HepG2 (cell line): ENCODE measurements at regions not wholly inside any gene's neighbourhood (a gene's known extent, or its start where the extent isn't known, plus 50 kb on each side); places are given as distances from the start of the nearest gene placed in this dataset.
A peak's percentile ranks its signal among the peaks of the same experiment; 100 is the strongest.

Experiments
- ESRRA ChIP-seq: sonication (generic); formaldehyde crosslinking; IDR thresholded peaks from 2 replicates; pipeline ENCODE4 v1.5.1; 2020; ENCODE audit warnings: mild to moderate bottlenecking, low read depth, missing genetic modification reagents
- GFI1 ChIP-seq: sonication (generic); formaldehyde crosslinking; IDR thresholded peaks from 2 replicates; pipeline ENCODE4 v1.5.0; 2020; ENCODE audit warnings: missing genetic modification reagents, mild to moderate bottlenecking, borderline replicate concordance
- KIAA2018 ChIP-seq: sonication (generic); formaldehyde crosslinking; IDR thresholded peaks from 2 replicates; pipeline ENCODE4 v1.5.0; 2020; ENCODE audit warnings: mild to moderate bottlenecking, missing genetic modification reagents, borderline replicate concordance
- MTF1 ChIP-seq: sonication (generic); formaldehyde crosslinking; IDR thresholded peaks from 2 replicates; pipeline ENCODE4 v1.5.0; 2020; ENCODE audit warnings: missing genetic modification reagents
- NFYB ChIP-seq: sonication (generic); formaldehyde crosslinking; IDR thresholded peaks from 2 replicates; pipeline ENCODE4 v1.4.0; 2020; ENCODE audit warnings: missing genetic modification reagents
- SUZ12 ChIP-seq: fragments of 150-350 bp; IDR thresholded peaks from 2 replicates; pipeline ENCODE4 v1.6.1; 2014; ENCODE audit warnings: low read depth, low read length
- ZBTB21 ChIP-seq: sonication (generic); formaldehyde crosslinking; IDR thresholded peaks from 2 replicates; pipeline ENCODE4 v1.4.0; 2020; ENCODE audit warnings: missing genetic modification reagents
- ZFP36L2 ChIP-seq: sonication (generic); formaldehyde crosslinking; IDR thresholded peaks from 2 replicates; pipeline ENCODE4 v1.4.0; 2020; ENCODE audit warnings: missing genetic modification reagents
- ZNF260 ChIP-seq: sonication (generic); formaldehyde crosslinking; IDR thresholded peaks from 2 replicates; pipeline ENCODE4 v1.4.0; 2020; ENCODE audit warnings: missing genetic modification reagents, low read depth, mild to moderate bottlenecking, borderline replicate concordance
- ZNF44 ChIP-seq: sonication (generic); formaldehyde crosslinking; IDR thresholded peaks from 2 replicates; pipeline ENCODE4 v1.5.1; 2020; ENCODE audit warnings: mild to moderate bottlenecking, missing genetic modification reagents
- ZNF441 ChIP-seq: sonication (generic); formaldehyde crosslinking; IDR thresholded peaks from 2 replicates; pipeline ENCODE4 v1.7.0; 2021; ENCODE audit warnings: missing genetic modification reagents, borderline replicate concordance
- ZNF589 ChIP-seq: sonication (generic); formaldehyde crosslinking; conservative IDR thresholded peaks from 2 replicates; pipeline ENCODE4 v1.8.0; 2022; ENCODE audit warnings: mild to moderate bottlenecking, moderate library complexity, missing genetic modification reagents
- ZNF670 ChIP-seq: sonication (generic); formaldehyde crosslinking; IDR thresholded peaks from 2 replicates; pipeline ENCODE4 v1.8.0; 2022; ENCODE audit warnings: mild to moderate bottlenecking, missing genetic modification reagents, borderline replicate concordance
- ZNF749 ChIP-seq: sonication (generic); formaldehyde crosslinking; IDR thresholded peaks from 2 replicates; pipeline ENCODE4 v1.8.0; 2022; ENCODE audit warnings: mild to moderate bottlenecking, missing genetic modification reagents, moderate library complexity, borderline replicate concordance
- ZNF788 ChIP-seq: sonication (generic); formaldehyde crosslinking; IDR thresholded peaks from 2 replicates; pipeline ENCODE4 v1.5.0; 2020; ENCODE audit warnings: mild to moderate bottlenecking, missing genetic modification reagents, borderline replicate concordance
- ZNF800 ChIP-seq: sonication (generic); formaldehyde crosslinking; IDR thresholded peaks from 2 replicates; pipeline ENCODE4 v1.4.0; 2020; ENCODE audit warnings: missing genetic modification reagents
- TF ChIP-seq, protein P1 (sequence below): IDR thresholded peaks from 2 replicates; pipeline ENCODE4 v1.6.1; 2012; ENCODE audit warnings: low read depth, low read length, improper control_type of control experiment
- TF ChIP-seq, protein P2 (sequence below): sonication (generic); formaldehyde crosslinking; IDR thresholded peaks from 2 replicates; pipeline ENCODE4 v1.5.1; 2020; ENCODE audit warnings: missing genetic modification reagents, mild to moderate bottlenecking, borderline replicate concordance

DNA sequence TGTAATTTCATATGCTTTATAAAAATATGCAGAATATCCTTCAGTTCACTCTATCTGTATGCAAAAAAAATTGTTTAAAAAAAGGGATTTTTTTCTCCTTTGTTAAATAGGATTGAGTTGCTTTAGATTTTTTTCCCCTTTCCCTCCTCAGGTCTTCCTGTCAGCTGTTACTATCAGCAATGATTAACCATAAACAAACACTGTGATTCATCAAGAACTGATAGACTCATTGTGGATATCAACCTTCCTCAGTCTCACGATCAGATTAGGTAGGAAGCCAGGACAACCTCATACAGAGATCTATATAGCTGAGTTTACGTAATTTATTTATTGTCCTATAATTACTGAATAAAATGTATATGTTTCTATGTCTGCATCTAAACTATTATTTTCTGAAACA, 2136.2 kb upstream of the CELF4 start (continued):
- TF ChIP-seq ZFP36L2 (CRISPR knock-in tag) (no peak), ESRRA (CRISPR knock-in tag) (no peak), MTF1 (no peak), ZNF441 (CRISPR knock-in tag) (no peak), ZBTB21 (CRISPR knock-in tag) (no peak), ZNF670 (CRISPR knock-in tag) (no peak), ZNF788 (CRISPR knock-in tag) (no peak), KIAA2018 (CRISPR knock-in tag) (no peak), SUZ12 (no peak), ZNF800 (CRISPR knock-in tag) (no peak), NFYB (CRISPR knock-in tag) (no peak), ZNF589 (CRISPR knock-in tag) (no peak), GFI1 (CRISPR knock-in tag) (peak; percentile 66), ZNF44 (CRISPR knock-in tag) (no peak), ZNF749 (CRISPR knock-in tag) (no peak), ZNF260 (CRISPR knock-in tag) (no peak)
- TF ChIP-seq, protein P1, sequence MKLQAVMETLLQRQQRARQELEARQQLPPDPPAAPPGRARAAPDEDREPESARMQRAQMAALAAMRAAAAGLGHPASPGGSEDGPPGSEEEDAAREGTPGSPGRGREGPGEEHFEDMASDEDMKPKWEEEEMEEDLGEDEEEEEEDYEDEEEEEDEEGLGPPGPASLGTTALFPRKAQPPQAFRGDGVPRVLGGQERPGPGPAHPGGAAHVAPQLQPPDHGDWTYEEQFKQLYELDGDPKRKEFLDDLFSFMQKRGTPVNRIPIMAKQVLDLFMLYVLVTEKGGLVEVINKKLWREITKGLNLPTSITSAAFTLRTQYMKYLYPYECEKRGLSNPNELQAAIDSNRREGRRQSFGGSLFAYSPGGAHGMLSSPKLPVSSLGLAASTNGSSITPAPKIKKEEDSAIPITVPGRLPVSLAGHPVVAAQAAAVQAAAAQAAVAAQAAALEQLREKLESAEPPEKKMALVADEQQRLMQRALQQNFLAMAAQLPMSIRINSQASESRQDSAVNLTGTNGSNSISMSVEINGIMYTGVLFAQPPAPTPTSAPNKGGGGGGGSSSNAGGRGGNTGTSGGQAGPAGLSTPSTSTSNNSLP: peak; percentile 98
- TF ChIP-seq, protein P2, sequence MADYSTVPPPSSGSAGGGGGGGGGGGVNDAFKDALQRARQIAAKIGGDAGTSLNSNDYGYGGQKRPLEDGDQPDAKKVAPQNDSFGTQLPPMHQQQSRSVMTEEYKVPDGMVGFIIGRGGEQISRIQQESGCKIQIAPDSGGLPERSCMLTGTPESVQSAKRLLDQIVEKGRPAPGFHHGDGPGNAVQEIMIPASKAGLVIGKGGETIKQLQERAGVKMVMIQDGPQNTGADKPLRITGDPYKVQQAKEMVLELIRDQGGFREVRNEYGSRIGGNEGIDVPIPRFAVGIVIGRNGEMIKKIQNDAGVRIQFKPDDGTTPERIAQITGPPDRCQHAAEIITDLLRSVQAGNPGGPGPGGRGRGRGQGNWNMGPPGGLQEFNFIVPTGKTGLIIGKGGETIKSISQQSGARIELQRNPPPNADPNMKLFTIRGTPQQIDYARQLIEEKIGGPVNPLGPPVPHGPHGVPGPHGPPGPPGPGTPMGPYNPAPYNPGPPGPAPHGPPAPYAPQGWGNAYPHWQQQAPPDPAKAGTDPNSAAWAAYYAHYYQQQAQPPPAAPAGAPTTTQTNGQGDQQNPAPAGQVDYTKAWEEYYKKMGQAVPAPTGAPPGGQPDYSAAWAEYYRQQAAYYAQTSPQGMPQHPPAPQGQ: no peak
